MCF 10A (cell line): ENCODE measurements at regions not wholly inside any gene's neighbourhood (a gene's known extent, or its start where the extent isn't known, plus 50 kb on each side); places are given as distances from the start of the nearest gene placed in this dataset.

Experiments used
- BruUV-seq: library from RNA; stranded (reverse); fragments of 400-500 nt; replicated peaks from 2 replicates; lab custom pipeline; 2021; lab: Mats Ljungman, UMichigan
- CTCF ChIA-PET: fragments of 300-600 bp; sonication (Branson Sonifier 250); formaldehyde crosslinking; extraction: SDS; loops from one replicate; lab custom pipeline; 2021; ENCODE audit warnings: antibody characterized with exemption, inconsistent platforms; lab: Yijun Ruan, JAX
- POLR2A ChIA-PET: fragments of 300-600, 350-650 bp; sonication (Branson Sonifier 250); formaldehyde crosslinking; extraction: SDS; loops from one replicate; lab custom pipeline; 2020; ENCODE audit warnings: antibody characterized with exemption, inconsistent platforms; lab: Yijun Ruan, JAX
- DNase-seq: peaks from one replicate; pipeline ENCODE4 v3.0.0-alpha.2; 2018; ENCODE audit not compliant: unreplicated experiment
- H3K27ac Mint-ChIP-seq: one replicate; pipeline ENCODE4 v1.8.0; 2022; ENCODE audit warnings: mild to moderate bottlenecking, low read depth, mixed read lengths; ENCODE audit not compliant: unreplicated experiment
- H3K27me3 Mint-ChIP-seq: one replicate; pipeline ENCODE4 v1.8.0; 2022; ENCODE audit warnings: mixed read lengths; ENCODE audit not compliant: insufficient read depth, unreplicated experiment
- H3K36me3 Mint-ChIP-seq: one replicate; pipeline ENCODE4 v1.8.0; 2022; ENCODE audit warnings: mild to moderate bottlenecking, moderate library complexity, mixed read lengths; ENCODE audit not compliant: insufficient read depth, unreplicated experiment
- H3K4me1 Mint-ChIP-seq: one replicate; pipeline ENCODE4 v1.8.0; 2022; ENCODE audit warnings: mixed read lengths; ENCODE audit not compliant: insufficient read depth, unreplicated experiment
- H3K4me3 Mint-ChIP-seq: one replicate; pipeline ENCODE4 v1.8.0; 2022; ENCODE audit warnings: mild to moderate bottlenecking, moderate library complexity, mixed read lengths; ENCODE audit not compliant: unreplicated experiment
- H3K9me3 Mint-ChIP-seq: one replicate; pipeline ENCODE4 v1.8.0; 2022; ENCODE audit warnings: mixed read lengths; ENCODE audit not compliant: unreplicated experiment
- CTCF ChIP-seq: fragments of 200-600 bp; IDR thresholded peaks from one replicate; pipeline ENCODE4 v1.8.0; 2022; ENCODE audit warnings: antibody characterized with exemption, mild to moderate bottlenecking; ENCODE audit not compliant: unreplicated experiment
- intact Hi-C: fragments of 100-400 bp; cut with micrococcal nuclease; formaldehyde crosslinking; loops from 2 replicates; pipeline ENCODE4 v1.14.1; 2022

- Mint-ChIP-seq H3K36me3 (no peaks in the 10 kb centered on the region), H3K27ac (no peak overlapping the region), H3K4me3 (no peak overlapping the region), H3K27me3 (no peaks in the 10 kb centered on the region), H3K9me3 (no peaks in the 10 kb centered on the region), H3K4me1 (peaks cover 2% of the 10 kb centered on the region)
- intact Hi-C loops: no loop called here
- DNase-seq: no peak
- TF ChIP-seq CTCF: no peak
- ChIA-PET CTCF (interaction anchor here (0.6 kb wide), 1 partner anchor 11 kb away, joined by 3 read pairs; no protein-coding TSS in a partner anchor), POLR2A (no interaction called here)
- no TSS peak for BruUV-seq
Measured at GRCh38 chr10:117950408-117950807, 96.3 kb downstream of the RAB11FIP2 start.
